SK-N-SH (cell line): ENCODE measurements at regions not wholly inside any gene's neighbourhood (a gene's known extent, or its start where the extent isn't known, plus 50 kb on each side); places are given as distances from the start of the nearest gene placed in this dataset.

Experiments
- CTCF ChIA-PET: fragments of 300-600, 350-600 bp; formaldehyde crosslinking; extraction: SDS; loops from one replicate; lab custom pipeline; 2021; lab: Yijun Ruan, JAX
- POLR2A ChIA-PET: fragments of 350-600 bp; sonication (Branson Sonifier 250); formaldehyde crosslinking; extraction: SDS; loops from one replicate; lab custom pipeline; 2020; ENCODE audit warnings: antibody characterized with exemption, inconsistent platforms; lab: Yijun Ruan, JAX
- DNase-seq: peaks from one replicate; pipeline ENCODE4 v3.0.0; 2012
- H2AFZ ChIP-seq: fragments of 200-600 bp; sonication (generic); 2 replicates; pipeline ENCODE4 v1.8.1; 2016; ENCODE audit warnings: antibody characterized with exemption, mild to moderate bottlenecking, low read depth
- H3F3A ChIP-seq: fragments of 200-600 bp; sonication (generic); replicated peaks from 2 replicates; pipeline ENCODE3; 2016; ENCODE audit warnings: antibody characterized with exemption, mild to moderate bottlenecking; ENCODE audit not compliant: insufficient read depth
- H3K27ac ChIP-seq, 2 experiments: fragments of 200-500 bp in 1 of 2; fragments of 200-600 bp in 1 of 2; sonication (Bioruptor generic) in 1 of 2; sonication (generic), shearing (Covaris generic) in 1 of 2; 2 replicates each; pipeline versions ENCODE4 v1.5.1 to v1.6.1; 2014 to 2016; ENCODE audit warnings: low read depth in 2 of 2, inconsistent platforms in 1 of 2, low read length in 1 of 2, mild to moderate bottlenecking in 1 of 2, mixed read lengths in 1 of 2
- H3K27me3 ChIP-seq: fragments of 200-600 bp; sonication (generic), shearing (Covaris generic); 2 replicates; pipeline ENCODE4 v1.6.1; 2016; ENCODE audit warnings: mixed run types; ENCODE audit not compliant: insufficient read depth
- H3K36me3 ChIP-seq, 2 experiments: fragments of 200-500 bp in 1 of 2; fragments of 200-600 bp in 1 of 2; sonication (Bioruptor generic) in 1 of 2; sonication (generic) in 1 of 2; replicated peaks in 1 of 2; 2 replicates each; pipeline versions ENCODE3 to v1.5.1; 2014 to 2016; ENCODE audit warnings: low read length in 1 of 2, mild to moderate bottlenecking in 1 of 2; ENCODE audit not compliant: insufficient read depth in 2 of 2, control insufficient read depth in 1 of 2
- H3K4me1 ChIP-seq, 2 experiments: fragments of 200-500 bp in 1 of 2; fragments of 200-600 bp in 1 of 2; sonication (Bioruptor generic) in 1 of 2; sonication (generic), shearing (Covaris generic) in 1 of 2; 2 replicates each; pipeline versions ENCODE4 v1.5.1 to v1.6.1; 2014 to 2016; ENCODE audit warnings: low read depth in 1 of 2, low read length in 1 of 2, mixed run types in 1 of 2; ENCODE audit not compliant: insufficient read depth in 2 of 2, control insufficient read depth in 1 of 2
- H3K4me2 ChIP-seq: fragments of 200-600 bp; sonication (generic), shearing (Covaris generic); 2 replicates; pipeline ENCODE4 v1.6.1; 2017; ENCODE audit warnings: mixed run types
- H3K4me3 ChIP-seq, 2 experiments: fragments of 200-500 bp in 1 of 2; fragments of 200-600 bp in 1 of 2; sonication (Bioruptor generic) in 1 of 2; sonication (generic), shearing (Covaris generic) in 1 of 2; 2 replicates each; pipeline versions ENCODE4 v1.5.1 to v1.8.1; 2014 to 2016; ENCODE audit warnings: low read depth in 2 of 2, inconsistent platforms in 1 of 2, low read length in 1 of 2, mild to moderate bottlenecking in 1 of 2, mixed read lengths in 1 of 2, moderate library complexity in 1 of 2
- H3K79me2 ChIP-seq: fragments of 200-600 bp; sonication (generic); 2 replicates; pipeline ENCODE4 v1.8.1; 2017; ENCODE audit warnings: mild to moderate bottlenecking; ENCODE audit not compliant: insufficient read depth
- H3K9ac ChIP-seq: fragments of 200-600 bp; sonication (generic); 2 replicates; pipeline ENCODE4 v1.6.1; 2017; ENCODE audit warnings: mixed run types
- H3K9me2 ChIP-seq: fragments of 200-600 bp; sonication (generic); 2 replicates; pipeline ENCODE4 v1.6.1; 2017; ENCODE audit warnings: mixed run types
- H3K9me3 ChIP-seq: fragments of 200-600 bp; sonication (generic); 2 replicates; pipeline ENCODE4 v1.6.1; 2017; ENCODE audit warnings: mixed run types, mild to moderate bottlenecking, moderate library complexity
- H4K20me1 ChIP-seq: fragments of 200-600 bp; sonication (generic); 2 replicates; pipeline ENCODE4 v1.6.1; 2017; ENCODE audit warnings: mild to moderate bottlenecking, mixed run types; ENCODE audit not compliant: insufficient read depth
- ELF1 ChIP-seq: IDR thresholded peaks from 2 replicates; pipeline ENCODE4 v1.4.0; 2012
- FOSL2 ChIP-seq: IDR thresholded peaks from 2 replicates; pipeline ENCODE4 v1.4.0; 2012; ENCODE audit warnings: low read depth, mild to moderate bottlenecking, moderate library complexity, borderline replicate concordance
- FOXJ3 ChIP-seq: sonication (generic); formaldehyde crosslinking; IDR thresholded peaks from 2 replicates; pipeline ENCODE4 v1.5.1; 2020; ENCODE audit warnings: mild to moderate bottlenecking, missing genetic modification reagents
- MXI1 ChIP-seq: IDR thresholded peaks from 2 replicates; pipeline ENCODE4 v1.6.1; 2012; ENCODE audit warnings: mild to moderate bottlenecking, low read depth, low read length, improper control_type of control experiment
- RAD21 ChIP-seq: IDR thresholded peaks from 2 replicates; pipeline ENCODE4 v1.6.1; 2012; ENCODE audit warnings: mild to moderate bottlenecking, low read length
- RCOR1 ChIP-seq: fragments of 150-350 bp; IDR thresholded peaks from 2 replicates; pipeline ENCODE4 v1.6.1; 2017; ENCODE audit warnings: antibody characterized with exemption, low read length
- SIN3A ChIP-seq: IDR thresholded peaks from 2 replicates; pipeline ENCODE4 v1.6.1; 2012; ENCODE audit warnings: low read depth, mild to moderate bottlenecking, low read length, moderate library complexity, borderline replicate concordance
- TCF12 ChIP-seq: IDR thresholded peaks from 2 replicates; pipeline ENCODE4 v1.4.0; 2012
- USF1 ChIP-seq: IDR thresholded peaks from 2 replicates; pipeline ENCODE4 v1.4.0; 2012; ENCODE audit warnings: low read depth, borderline replicate concordance
- WGBS: methylation state at CpG from one replicate; pipeline ENCODE4 v1.1.6; 2017; ENCODE audit warnings: low lambda C conversion rate; 5-methylcytosine and 5-hydroxymethylcytosine counted together
- TF ChIP-seq, protein P1 (sequence below): IDR thresholded peaks from 2 replicates; pipeline ENCODE4; 2012
- TF ChIP-seq, protein P2 (sequence below): IDR thresholded peaks from 2 replicates; pipeline ENCODE4 v1.6.1; 2012; ENCODE audit warnings: mild to moderate bottlenecking, low read depth, low read length, moderate library complexity
- TF ChIP-seq, protein P3 (sequence below): fragments of 200-600 bp; sonication (generic); IDR thresholded peaks from 2 replicates; pipeline ENCODE4 v1.6.1; 2017; ENCODE audit warnings: antibody characterized with exemption, mild to moderate bottlenecking, moderate library complexity

DNA sequence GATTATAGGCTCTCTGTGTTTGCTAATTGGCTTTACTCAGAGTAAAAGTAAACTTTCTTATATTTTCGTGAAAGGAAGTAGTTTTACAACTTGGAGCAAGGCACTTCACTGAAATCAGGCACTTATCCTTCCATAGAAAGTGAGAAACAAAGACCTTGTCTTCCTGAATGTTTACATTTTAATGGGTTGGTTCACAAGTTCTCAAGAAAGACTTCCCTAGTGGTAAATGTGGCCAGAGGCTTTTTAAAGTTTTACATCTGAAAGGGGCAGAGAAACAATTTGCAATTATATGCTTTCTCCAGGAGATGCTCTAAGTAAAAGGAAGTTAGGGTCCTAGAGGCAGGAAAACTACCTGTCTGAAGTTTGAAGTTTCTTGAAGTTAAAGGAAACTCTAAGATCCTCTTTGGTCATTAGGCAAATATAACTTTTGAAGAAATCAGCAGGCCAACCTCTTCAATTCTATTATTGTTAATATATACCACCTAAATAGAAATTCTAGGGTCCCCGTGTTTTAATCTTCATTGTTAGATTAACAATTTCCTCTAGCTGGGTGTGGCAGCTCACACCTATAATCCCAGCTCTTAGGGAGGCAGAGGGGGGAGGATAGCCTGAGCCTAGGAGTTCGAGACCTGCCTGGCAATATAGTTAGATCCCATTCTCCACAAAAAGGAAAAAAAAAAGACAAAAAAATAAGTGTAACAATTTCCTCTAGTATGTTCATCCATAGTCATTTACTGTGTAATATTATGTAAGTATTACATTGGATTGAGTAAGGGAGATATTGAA lies 644.9 kb upstream of the FOXG1 start:
- no peak for DNase-seq
- H3K79me2 ChIP-seq, result no peaks in the 10 kb centered on the region
- ChIA-PET CTCF (no interaction called here), POLR2A (no interaction called here)
- H3K27me3 ChIP-seq, result no peaks in the 10 kb centered on the region; the same call in 1 of the 2 replicates
- H3K9me2 ChIP-seq, result no peaks in the 10 kb centered on the region
- no peak overlapping the region for H3K4me3 ChIP-seq
- H3K27ac ChIP-seq, result no peak overlapping the region
- 8% methylated on average over 3 of the region's 3 CpGs for WGBS
- no peaks in the 10 kb centered on the region for H4K20me1 ChIP-seq
- no peaks in the 10 kb centered on the region for H3K36me3 ChIP-seq
- no peaks in the 10 kb centered on the region for H3K9me3 ChIP-seq
- no peak overlapping the region for H2AFZ ChIP-seq
- no peaks in the 10 kb centered on the region for H3F3A ChIP-seq
- TF ChIP-seq RAD21, result no peak
- H3K9ac ChIP-seq, result no peak overlapping the region
- H3K4me1 ChIP-seq, result no peaks in the 10 kb centered on the region
- no peak overlapping the region for H3K4me2 ChIP-seq

- WGBS, result 15% methylated on average over 7 of the region's 7 CpGs
- no peak overlapping the region for H3K4me2 ChIP-seq
Observed at GRCh38 chr14:28130610-28131284, 635.8 kb upstream of the FOXG1 start.

More at GRCh38 chr14:28130610-28131284, 635.8 kb upstream of the FOXG1 start:
- Histone ChIP-seq H3K79me2 (no peaks in the 10 kb centered on the region), H3K9me3 (no peaks in the 10 kb centered on the region), H4K20me1 (no peaks in the 10 kb centered on the region), H3F3A (no peaks in the 10 kb centered on the region), H3K9me2 (no peaks in the 10 kb centered on the region), H3K4me3 (no peak overlapping the region), H2AFZ (no peak overlapping the region), H3K9ac (no peak overlapping the region)
- POLR2A ChIA-PET, result no interaction called here
- TF ChIP-seq RCOR1 (no peak), FOXJ3 (CRISPR knock-in tag) (no peak), MXI1 (no peak), FOSL2 (no peak), SIN3A (no peak), TCF12 (no peak), USF1 (no peak), ELF1 (no peak)
- TF ChIP-seq, protein P1, sequence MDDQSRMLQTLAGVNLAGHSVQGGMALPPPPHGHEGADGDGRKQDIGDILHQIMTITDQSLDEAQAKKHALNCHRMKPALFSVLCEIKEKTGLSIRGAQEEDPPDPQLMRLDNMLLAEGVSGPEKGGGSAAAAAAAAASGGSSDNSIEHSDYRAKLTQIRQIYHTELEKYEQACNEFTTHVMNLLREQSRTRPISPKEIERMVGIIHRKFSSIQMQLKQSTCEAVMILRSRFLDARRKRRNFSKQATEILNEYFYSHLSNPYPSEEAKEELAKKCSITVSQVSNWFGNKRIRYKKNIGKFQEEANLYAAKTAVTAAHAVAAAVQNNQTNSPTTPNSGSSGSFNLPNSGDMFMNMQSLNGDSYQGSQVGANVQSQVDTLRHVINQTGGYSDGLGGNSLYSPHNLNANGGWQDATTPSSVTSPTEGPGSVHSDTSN, result no peak
- TF ChIP-seq, protein P2, sequence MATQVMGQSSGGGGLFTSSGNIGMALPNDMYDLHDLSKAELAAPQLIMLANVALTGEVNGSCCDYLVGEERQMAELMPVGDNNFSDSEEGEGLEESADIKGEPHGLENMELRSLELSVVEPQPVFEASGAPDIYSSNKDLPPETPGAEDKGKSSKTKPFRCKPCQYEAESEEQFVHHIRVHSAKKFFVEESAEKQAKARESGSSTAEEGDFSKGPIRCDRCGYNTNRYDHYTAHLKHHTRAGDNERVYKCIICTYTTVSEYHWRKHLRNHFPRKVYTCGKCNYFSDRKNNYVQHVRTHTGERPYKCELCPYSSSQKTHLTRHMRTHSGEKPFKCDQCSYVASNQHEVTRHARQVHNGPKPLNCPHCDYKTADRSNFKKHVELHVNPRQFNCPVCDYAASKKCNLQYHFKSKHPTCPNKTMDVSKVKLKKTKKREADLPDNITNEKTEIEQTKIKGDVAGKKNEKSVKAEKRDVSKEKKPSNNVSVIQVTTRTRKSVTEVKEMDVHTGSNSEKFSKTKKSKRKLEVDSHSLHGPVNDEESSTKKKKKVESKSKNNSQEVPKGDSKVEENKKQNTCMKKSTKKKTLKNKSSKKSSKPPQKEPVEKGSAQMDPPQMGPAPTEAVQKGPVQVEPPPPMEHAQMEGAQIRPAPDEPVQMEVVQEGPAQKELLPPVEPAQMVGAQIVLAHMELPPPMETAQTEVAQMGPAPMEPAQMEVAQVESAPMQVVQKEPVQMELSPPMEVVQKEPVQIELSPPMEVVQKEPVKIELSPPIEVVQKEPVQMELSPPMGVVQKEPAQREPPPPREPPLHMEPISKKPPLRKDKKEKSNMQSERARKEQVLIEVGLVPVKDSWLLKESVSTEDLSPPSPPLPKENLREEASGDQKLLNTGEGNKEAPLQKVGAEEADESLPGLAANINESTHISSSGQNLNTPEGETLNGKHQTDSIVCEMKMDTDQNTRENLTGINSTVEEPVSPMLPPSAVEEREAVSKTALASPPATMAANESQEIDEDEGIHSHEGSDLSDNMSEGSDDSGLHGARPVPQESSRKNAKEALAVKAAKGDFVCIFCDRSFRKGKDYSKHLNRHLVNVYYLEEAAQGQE, result no peak
- TF ChIP-seq, protein P3, sequence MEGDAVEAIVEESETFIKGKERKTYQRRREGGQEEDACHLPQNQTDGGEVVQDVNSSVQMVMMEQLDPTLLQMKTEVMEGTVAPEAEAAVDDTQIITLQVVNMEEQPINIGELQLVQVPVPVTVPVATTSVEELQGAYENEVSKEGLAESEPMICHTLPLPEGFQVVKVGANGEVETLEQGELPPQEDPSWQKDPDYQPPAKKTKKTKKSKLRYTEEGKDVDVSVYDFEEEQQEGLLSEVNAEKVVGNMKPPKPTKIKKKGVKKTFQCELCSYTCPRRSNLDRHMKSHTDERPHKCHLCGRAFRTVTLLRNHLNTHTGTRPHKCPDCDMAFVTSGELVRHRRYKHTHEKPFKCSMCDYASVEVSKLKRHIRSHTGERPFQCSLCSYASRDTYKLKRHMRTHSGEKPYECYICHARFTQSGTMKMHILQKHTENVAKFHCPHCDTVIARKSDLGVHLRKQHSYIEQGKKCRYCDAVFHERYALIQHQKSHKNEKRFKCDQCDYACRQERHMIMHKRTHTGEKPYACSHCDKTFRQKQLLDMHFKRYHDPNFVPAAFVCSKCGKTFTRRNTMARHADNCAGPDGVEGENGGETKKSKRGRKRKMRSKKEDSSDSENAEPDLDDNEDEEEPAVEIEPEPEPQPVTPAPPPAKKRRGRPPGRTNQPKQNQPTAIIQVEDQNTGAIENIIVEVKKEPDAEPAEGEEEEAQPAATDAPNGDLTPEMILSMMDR, result no peak
- TF ChIP-seq, all 33 proteins: peak for 0
- no peaks in the 10 kb centered on the region for H3K36me3 ChIP-seq
- DNase-seq, result no peak
- H3K27ac ChIP-seq, result no peak overlapping the region
- H3K4me1 ChIP-seq, result no peaks in the 10 kb centered on the region
- no peaks in the 10 kb centered on the region; the same call in 1 of the 2 replicates for H3K27me3 ChIP-seq
- CTCF ChIA-PET, result interaction anchor here (1.0 kb wide), 1 partner anchor 12 kb away, joined by 3 read pairs; no protein-coding TSS in a partner anchor
